ENCODE measurements at regions not wholly inside any gene's neighbourhood (a gene's known extent, or its start where the extent isn't known, plus 50 kb on each side); places are given as distances from the start of the nearest gene placed in this dataset.
A peak's percentile ranks its signal among the peaks of the same experiment; 100 is the strongest.

GRCh38 chr1:228894442-228894989 is 159.2 kb downstream of the RHOU start:
- no peak for DNase-seq (ENCODE audit: low read depth)

- no peak for DNase-seq (ENCODE audit: low read depth)
Observed at GRCh38 chr1:228897901-228898300, 162.6 kb downstream of the RHOU start.

- DNase-seq (ENCODE audit: low read depth), result no peak
Observed at GRCh38 chr1:228898582-228898992, 163.3 kb downstream of the RHOU start.

- DNase-seq (ENCODE audit: low read depth), result peak; percentile 18
Observed at GRCh38 chr1:228899421-228899956, 164.2 kb downstream of the RHOU start.

- DNase-seq (ENCODE audit: low read depth), result peak; percentile 69
Observed at GRCh38 chr1:228900099-228900885, 165.0 kb downstream of the RHOU start.

- peak; percentile 42 for DNase-seq (ENCODE audit: low read depth)
Observed at GRCh38 chr1:228900886-228901392, 165.7 kb downstream of the RHOU start.

GRCh38 chr1:228901936-228902681 is 166.8 kb downstream of the RHOU start:
- no peak for DNase-seq (ENCODE audit: low read depth)

GRCh38 chr1:228902781-228903433 is 167.6 kb downstream of the RHOU start:
- DNase-seq (ENCODE audit: low read depth), result peak; percentile 99

- DNase-seq (ENCODE audit: low read depth), result peak; percentile 30
Observed at GRCh38 chr1:228903434-228904071, 168.3 kb downstream of the RHOU start.

GRCh38 chr1:228904222-228904621 is 168.9 kb downstream of the RHOU start:
- no peak for DNase-seq (ENCODE audit: low read depth)

- DNase-seq (ENCODE audit: low read depth), result peak; percentile 63
Observed at GRCh38 chr1:228905701-228906101, 170.4 kb downstream of the RHOU start.

GRCh38 chr1:228906223-228906860 is 171.1 kb downstream of the RHOU start:
- DNase-seq (ENCODE audit: low read depth), result no peak

GRCh38 chr1:228911225-228912210 is 176.2 kb downstream of the RHOU start:
- no peak for DNase-seq (ENCODE audit: low read depth)

- no peak for DNase-seq (ENCODE audit: low read depth)
Observed at GRCh38 chr1:228913626-228914414, 178.5 kb downstream of the RHOU start.

- no peak for DNase-seq (ENCODE audit: low read depth)
Observed at GRCh38 chr1:228914700-228915099, 179.4 kb downstream of the RHOU start.

GRCh38 chr1:228917342-228917741 is 182.1 kb downstream of the RHOU start:
- DNase-seq (ENCODE audit: low read depth), result no peak

- DNase-seq (ENCODE audit: low read depth), result no peak
Observed at GRCh38 chr1:228917755-228918154, 182.5 kb downstream of the RHOU start.

- no peak for DNase-seq (ENCODE audit: low read depth)
Observed at GRCh38 chr1:228918335-228918734, 183.1 kb downstream of the RHOU start.

- DNase-seq (ENCODE audit: low read depth), result no peak
Observed at GRCh38 chr1:228919914-228920313, 184.6 kb downstream of the RHOU start.

Data from amniotic epithelial cell (primary cell).